Body of pancreas (tissue), 4 donors: ENCODE measurements at regions not wholly inside any gene's neighbourhood (a gene's known extent, or its start where the extent isn't known, plus 50 kb on each side); places are given as distances from the start of the nearest gene placed in this dataset.

ENCODE experiments used
- POLR2A ChIP-seq, 3 donors: fragments of 450-650 bp; IDR thresholded peaks; one replicate each; pipeline ENCODE4 v1.6.1; 2016; ENCODE audit warnings: antibody characterized with exemption in 3 of 3, mild to moderate bottlenecking in 2 of 3
- TF ChIP-seq, protein P1 (sequence below), 7 experiments: fragments of 450-650 bp in 4 of 7; fragments of 200-600 bp in 3 of 7; sonication (generic) in 3 of 7; IDR thresholded peaks; one replicate each; pipeline ENCODE4 v1.5.1; 2016 to 2019; ENCODE audit warnings: antibody characterized with exemption in 7 of 7

DNA sequence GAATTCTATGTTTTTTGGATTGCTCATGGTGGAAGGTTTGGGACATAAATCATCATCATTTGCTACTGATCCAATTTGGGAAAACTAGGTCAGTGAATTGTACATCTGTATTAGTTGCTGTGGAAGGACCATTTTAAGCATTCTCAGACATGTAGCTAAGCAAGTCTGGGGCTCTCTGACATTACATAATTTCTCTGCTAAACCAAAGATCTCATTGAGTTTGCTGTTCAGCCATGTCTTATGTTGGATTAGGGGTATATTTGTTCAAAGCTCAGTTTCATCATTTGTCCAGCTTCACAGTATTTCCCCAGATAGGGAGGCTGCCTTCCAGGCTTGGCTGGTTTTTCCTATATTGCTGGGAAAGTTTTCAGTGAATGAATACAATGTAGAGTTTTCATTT lies 399.7 kb downstream of the MTX2 start:
- TF ChIP-seq, protein P1, sequence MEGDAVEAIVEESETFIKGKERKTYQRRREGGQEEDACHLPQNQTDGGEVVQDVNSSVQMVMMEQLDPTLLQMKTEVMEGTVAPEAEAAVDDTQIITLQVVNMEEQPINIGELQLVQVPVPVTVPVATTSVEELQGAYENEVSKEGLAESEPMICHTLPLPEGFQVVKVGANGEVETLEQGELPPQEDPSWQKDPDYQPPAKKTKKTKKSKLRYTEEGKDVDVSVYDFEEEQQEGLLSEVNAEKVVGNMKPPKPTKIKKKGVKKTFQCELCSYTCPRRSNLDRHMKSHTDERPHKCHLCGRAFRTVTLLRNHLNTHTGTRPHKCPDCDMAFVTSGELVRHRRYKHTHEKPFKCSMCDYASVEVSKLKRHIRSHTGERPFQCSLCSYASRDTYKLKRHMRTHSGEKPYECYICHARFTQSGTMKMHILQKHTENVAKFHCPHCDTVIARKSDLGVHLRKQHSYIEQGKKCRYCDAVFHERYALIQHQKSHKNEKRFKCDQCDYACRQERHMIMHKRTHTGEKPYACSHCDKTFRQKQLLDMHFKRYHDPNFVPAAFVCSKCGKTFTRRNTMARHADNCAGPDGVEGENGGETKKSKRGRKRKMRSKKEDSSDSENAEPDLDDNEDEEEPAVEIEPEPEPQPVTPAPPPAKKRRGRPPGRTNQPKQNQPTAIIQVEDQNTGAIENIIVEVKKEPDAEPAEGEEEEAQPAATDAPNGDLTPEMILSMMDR (IDR thresholded peaks at IDR 0.05): no peak
- TF ChIP-seq POLR2A (IDR thresholded peaks at IDR 0.05): no peak
